HFF-Myc (cell line): ENCODE measurements at regions not wholly inside any gene's neighbourhood (a gene's known extent, or its start where the extent isn't known, plus 50 kb on each side); places are given as distances from the start of the nearest gene placed in this dataset.
"Not testable (repeated sequence)": the region's sequence is repeated elsewhere in the genome, so short reads cannot be mapped to it uniquely, and the experiment has no call there.

Experiments used
- DNase-seq: peaks from one replicate; pipeline ENCODE4 v3.0.0-alpha.2; 2011; ENCODE audit warnings: low read depth; ENCODE audit errors: extremely low read depth
- H3K4me3 ChIP-seq: replicated peaks from 2 replicates; pipeline ENCODE4 v1.5.1; 2011; ENCODE audit warnings: low read depth, mild to moderate bottlenecking, control low read depth, low read length
- CTCF ChIP-seq: IDR thresholded peaks from 2 replicates; pipeline ENCODE4 v1.5.1; 2012; ENCODE audit warnings: mild to moderate bottlenecking, low read depth, low read length, control low read depth; ENCODE audit errors: missing control alignments

GRCh38 chr4:114321366-114321765 is 277.2 kb upstream of the UGT8 start:
- H3K4me3 ChIP-seq: no peak overlapping the region
- no peak for DNase-seq
- TF ChIP-seq CTCF: no peak

GRCh38 chr4:114323841-114324240 is 274.8 kb upstream of the UGT8 start:
- TF ChIP-seq CTCF: no peak
- no peak for DNase-seq
- no peak overlapping the region for H3K4me3 ChIP-seq

GRCh38 chr4:114326358-114326757 is 272.2 kb upstream of the UGT8 start:
- no peak for TF ChIP-seq CTCF
- DNase-seq: no peak
- H3K4me3 ChIP-seq: no peak overlapping the region

- no peak overlapping the region for H3K4me3 ChIP-seq
- no peak for TF ChIP-seq CTCF
- DNase-seq: no peak
Measured at GRCh38 chr4:114332119-114332518, 266.5 kb upstream of the UGT8 start.

GRCh38 chr4:114334363-114334762 is 264.2 kb upstream of the UGT8 start:
- DNase-seq, H3K4me3 ChIP-seq: not testable (repeated sequence)

GRCh38 chr4:114334884-114335330 is 263.7 kb upstream of the UGT8 start:
- no peak overlapping the region for H3K4me3 ChIP-seq
- DNase-seq: no peak
- TF ChIP-seq CTCF: no peak

GRCh38 chr4:114335339-114335738 is 263.3 kb upstream of the UGT8 start:
- no peak for DNase-seq
- H3K4me3 ChIP-seq: no peak overlapping the region
- TF ChIP-seq CTCF: no peak
